HG02884 (cell line): ENCODE measurements at regions not wholly inside any gene's neighbourhood (a gene's known extent, or its start where the extent isn't known, plus 50 kb on each side); places are given as distances from the start of the nearest gene placed in this dataset.

Experiments used
- ATAC-seq: cut with Tn5 transposase; IDR thresholded peaks from one replicate; pipeline ENCODE4 v1.9.1; 2021; ENCODE audit warnings: mild to moderate bottlenecking, moderate library complexity; ENCODE audit not compliant: unreplicated experiment

DNA sequence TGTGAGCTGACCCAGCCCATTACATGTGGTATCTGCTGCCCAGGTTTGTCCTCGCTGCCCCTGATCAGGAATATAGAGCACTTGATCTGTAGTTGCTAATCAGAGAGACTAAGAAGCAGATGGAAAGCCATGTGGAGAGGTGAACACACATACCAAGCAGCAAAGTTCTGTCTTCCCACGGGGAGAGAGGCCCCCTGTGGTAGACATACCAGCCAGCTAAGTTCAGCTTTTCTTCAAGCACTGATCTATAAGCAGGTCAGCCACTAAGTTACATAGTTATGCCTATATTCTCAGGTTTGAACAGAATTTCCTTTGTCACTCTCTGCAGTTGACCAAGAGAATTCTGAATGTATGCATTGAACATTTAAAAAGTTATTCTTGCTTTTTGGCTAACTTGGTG lies 76.4 kb downstream of the DDX3Y start:
- ATAC-seq, result no peak

GRCh38 chrY:12982249-12982829 lies 77.7 kb downstream of the DDX3Y start:
- ATAC-seq, result no peak

- no peak for ATAC-seq
Observed at GRCh38 chrY:12984637-12985344, 80.1 kb downstream of the DDX3Y start.

GRCh38 chrY:13017493-13017892 lies 112.8 kb downstream of the DDX3Y start:
- no peak for ATAC-seq

DNA sequence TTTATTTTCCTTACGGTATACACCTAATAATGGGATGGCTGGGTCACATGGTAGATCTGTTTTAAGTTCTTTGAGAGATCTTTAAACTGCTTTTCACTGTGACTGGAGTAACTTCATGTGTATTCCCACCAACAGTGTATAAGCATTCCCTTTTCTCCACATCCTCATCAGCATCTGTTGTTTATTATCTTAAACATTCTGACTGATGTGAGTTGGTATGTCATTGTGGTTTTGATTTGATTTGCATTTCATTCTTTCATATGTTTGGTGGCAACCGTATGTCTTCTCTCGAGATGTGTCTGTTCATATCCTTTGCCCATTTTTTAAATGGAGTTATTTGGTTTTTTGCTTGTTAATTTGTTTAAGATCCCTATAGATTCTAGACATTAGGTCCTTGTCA lies 114.8 kb downstream of the DDX3Y start:
- ATAC-seq, result no peak

GRCh38 chrY:13020839-13021238 lies 116.2 kb downstream of the DDX3Y start:
- ATAC-seq, result no peak

DNA sequence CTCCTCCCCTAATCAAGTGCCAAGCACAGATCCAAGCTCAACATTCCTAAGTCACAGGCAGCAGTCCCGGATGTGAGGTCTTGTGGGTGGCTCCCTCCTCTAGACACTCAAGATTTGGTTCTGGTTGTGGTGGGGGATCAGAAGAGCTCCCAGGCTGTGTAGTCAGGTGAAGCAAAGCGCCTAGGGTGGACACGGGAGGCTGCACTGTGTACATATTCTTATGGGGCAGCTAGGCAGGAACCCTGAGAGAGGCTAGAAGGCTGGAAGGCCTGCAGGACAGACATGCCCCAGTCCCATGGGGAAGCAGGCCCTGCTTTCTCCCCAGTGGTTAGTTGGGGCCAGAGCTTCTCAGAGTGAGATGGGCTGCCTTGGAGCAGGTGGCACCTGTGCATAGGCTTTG lies 118.9 kb downstream of the DDX3Y start:
- no peak for ATAC-seq

DNA sequence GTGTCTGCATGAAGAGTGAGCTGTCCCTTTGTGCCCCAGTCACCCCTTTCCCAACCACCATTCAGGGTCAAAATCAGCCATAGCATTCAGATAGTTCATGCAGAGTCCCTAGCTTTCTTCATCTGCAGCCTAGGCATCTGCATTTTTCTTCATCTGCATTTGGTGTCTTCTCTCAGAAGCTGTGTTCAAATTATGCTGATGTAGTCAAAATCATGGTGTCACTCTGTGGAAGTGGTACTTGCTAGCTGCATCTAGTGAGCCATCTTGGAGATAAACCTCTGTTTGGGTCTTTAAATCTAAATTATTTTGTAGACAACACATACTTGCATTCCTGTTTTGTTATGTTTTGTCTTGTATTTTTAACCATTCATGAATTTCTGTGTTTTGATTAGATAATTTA lies 119.8 kb downstream of the DDX3Y start:
- no peak for ATAC-seq

DNA sequence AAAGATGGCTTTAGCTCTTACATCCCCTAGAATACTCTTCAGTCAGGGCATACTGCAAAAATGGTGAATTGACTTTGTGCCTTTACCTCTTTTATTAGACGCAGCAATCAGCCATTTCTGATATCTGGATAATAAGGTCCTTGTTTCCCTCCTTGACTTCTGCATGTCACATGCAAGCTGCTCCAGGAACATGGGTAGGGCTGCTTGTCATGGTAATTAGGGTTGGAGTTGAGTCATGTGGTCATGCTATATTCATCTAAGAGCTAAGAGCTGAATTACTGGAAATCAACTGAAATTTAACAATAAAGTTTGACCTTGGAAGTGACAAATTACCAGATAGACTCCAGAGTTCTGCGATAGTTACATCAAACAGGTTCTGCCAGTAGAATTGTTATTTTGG lies 122.2 kb downstream of the DDX3Y start:
- ATAC-seq, result no peak

DNA sequence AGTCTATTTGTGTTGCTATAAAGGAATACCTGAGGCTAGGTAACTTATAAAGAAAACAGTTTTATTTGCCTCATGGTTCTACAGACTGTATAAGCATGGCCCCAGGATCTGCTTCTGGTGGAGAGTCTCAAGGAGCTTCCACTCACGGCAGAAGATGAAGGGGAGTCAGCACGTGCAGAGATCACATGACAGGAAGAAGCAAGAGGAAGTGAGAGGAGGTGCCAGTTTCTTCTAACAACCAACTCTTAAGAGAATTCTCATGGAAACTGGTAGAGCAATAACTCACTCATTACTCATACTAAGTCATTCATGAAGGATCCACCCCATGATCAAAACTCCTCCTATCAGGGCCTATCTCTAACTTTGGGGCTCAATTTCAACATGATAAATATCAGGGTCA lies 135.6 kb downstream of the DDX3Y start:
- no peak for ATAC-seq

- no peak for ATAC-seq
Observed at GRCh38 chrY:13053501-13053900, 148.8 kb downstream of the DDX3Y start.

DNA sequence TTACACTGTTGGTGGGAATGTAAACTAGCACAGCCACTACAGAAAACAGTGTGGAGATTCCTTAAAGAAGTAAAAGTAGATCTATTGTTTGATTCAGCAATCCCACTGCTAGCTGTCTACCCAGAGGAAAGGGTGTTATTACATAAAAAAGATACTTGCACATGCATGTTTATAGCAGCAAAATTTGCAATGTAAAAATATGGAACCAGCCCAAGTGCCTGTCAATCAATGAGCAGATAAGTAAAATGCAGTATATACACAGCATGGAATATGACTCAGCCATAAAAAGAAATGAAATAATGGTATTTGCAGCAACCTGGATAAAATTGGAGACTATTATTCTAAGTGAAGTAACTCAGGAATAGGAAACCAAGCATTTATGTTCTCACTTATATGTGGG lies 161.7 kb downstream of the DDX3Y start:
- no peak for ATAC-seq

DNA sequence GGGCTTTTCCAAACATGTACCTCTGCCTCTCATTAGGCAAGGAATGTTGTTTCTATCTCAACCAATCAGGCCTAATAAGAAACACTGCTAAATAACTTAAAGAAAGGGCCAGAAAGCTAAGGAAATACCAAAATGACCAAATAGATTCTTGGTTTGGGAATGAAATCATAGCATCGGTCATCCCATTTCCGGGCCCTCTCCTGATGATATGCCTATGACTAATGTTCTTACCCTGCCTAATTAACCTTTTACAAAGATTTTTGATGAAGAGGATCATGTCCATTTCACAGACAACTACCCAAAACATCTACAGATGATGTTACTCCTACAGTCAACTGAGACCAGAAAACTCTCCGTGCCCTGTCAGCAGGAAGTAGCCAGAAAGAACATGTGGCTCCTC lies 164.0 kb downstream of the DDX3Y start:
- no peak for ATAC-seq

- ATAC-seq, result no peak
Observed at GRCh38 chrY:13069111-13069510, 164.4 kb downstream of the DDX3Y start.

- peak; percentile 45 for ATAC-seq
Observed at GRCh38 chrY:13082748-13083147, 178.1 kb downstream of the DDX3Y start.

- ATAC-seq, result no peak
Observed at GRCh38 chrY:13091575-13091974, 186.9 kb downstream of the DDX3Y start.

DNA sequence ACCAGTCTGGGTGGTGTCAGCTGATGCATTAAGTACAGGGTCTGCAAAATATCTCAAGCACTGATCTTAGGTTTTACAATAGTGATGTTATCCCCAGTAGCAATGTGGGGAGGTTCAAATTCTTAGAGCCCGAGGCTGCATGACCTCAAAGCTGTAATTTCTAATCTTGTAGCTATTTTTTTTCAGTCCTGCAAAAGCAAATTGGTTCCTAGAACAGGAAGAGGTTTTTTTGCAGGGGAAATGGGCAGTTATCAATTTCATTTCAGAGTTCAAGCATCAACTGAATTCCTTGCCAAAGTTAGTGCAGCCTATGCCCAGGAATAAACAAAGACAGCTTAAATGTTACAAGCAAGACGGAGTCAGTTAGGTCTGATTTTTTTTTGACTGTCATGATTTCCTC lies 188.3 kb downstream of the DDX3Y start:
- no peak for ATAC-seq

- no peak for ATAC-seq
Observed at GRCh38 chrY:13093461-13093860, 188.8 kb downstream of the DDX3Y start.

- ATAC-seq, result peak; percentile 59
Observed at GRCh38 chrY:13094411-13094810, 189.7 kb downstream of the DDX3Y start.

DNA sequence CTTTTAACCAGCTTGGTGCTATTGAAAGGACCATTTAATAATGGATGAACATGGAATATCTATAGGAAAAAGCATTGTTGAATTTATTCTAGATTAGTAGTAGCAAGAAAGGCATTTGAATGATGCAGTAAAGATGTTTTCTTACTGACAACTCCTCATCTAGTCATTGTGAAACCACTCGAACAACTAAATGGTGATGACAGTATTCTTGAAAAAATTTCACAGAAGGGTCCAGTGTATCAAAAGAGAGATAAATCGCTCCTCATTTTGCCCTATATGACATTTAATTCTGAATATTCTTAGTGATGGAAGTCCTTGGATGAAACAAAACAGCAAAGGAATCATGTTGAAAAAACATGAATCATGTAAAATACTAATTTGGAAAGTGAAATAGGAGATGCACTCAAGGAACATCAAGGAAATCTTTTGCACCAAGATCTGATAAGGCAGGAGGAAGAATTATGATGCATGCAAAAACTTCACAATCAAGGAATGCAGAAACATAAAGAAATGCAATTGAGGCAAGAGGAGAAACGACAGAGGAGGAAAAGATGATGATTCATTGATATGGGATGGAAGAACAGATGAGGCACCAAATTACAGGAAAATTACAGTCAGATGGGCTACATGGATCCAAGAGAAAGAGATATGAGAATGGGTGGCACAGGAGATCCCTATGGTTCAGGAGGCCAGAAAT lies 190.4 kb downstream of the DDX3Y start:
- ATAC-seq, result no peak

GRCh38 chrY:13126881-13127456 lies 222.3 kb downstream of the DDX3Y start:
- peak; percentile 86 for ATAC-seq

DNA sequence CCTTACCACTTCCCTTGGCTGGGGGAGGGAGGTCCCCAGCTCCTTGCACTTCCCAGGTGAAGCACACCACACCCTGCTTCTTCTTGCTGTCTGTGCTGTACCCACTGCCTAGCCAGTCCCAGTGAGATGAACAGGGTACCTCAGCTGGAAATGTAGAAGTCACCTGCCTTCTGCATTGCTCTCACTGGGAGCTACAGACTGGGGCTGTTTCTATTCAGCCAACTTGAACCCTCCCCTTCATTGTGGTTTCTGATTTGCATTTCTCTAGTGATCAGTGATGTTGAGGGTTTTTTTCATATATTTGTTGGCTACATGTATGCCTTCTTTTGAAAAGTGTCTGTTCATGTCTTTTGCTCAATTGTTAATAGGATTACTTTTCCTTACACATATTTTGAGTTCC lies 222.8 kb downstream of the DDX3Y start:
- ATAC-seq, result peak; percentile 79
